H9 (cell line): ENCODE measurements at regions not wholly inside any gene's neighbourhood (a gene's known extent, or its start where the extent isn't known, plus 50 kb on each side); places are given as distances from the start of the nearest gene placed in this dataset.
A peak's percentile ranks its signal among the peaks of the same experiment; 100 is the strongest.

Source experiments
- DNase-seq: peaks from one replicate; pipeline ENCODE4 v3.0.0-alpha.2; 2017
- H2AFZ ChIP-seq: one replicate; pipeline ENCODE4 v1.6.1; 2013; ENCODE audit warnings: mild to moderate bottlenecking, low read length, control low read depth, moderate library complexity
- H2AK5ac ChIP-seq: 2 replicates; pipeline ENCODE4 v1.6.1; 2013; ENCODE audit warnings: low read length, control low read depth, mixed read lengths; ENCODE audit not compliant: insufficient read length
- H2BK120ac ChIP-seq: one replicate; pipeline ENCODE4 v1.6.1; 2013; ENCODE audit warnings: low read depth, mild to moderate bottlenecking, low read length, control low read depth, inconsistent platforms; ENCODE audit not compliant: poor library complexity, severe bottlenecking
- H2BK12ac ChIP-seq: 2 replicates; pipeline ENCODE4 v1.6.1; 2013; ENCODE audit warnings: low read length, control low read depth, mixed read lengths, low read depth; ENCODE audit not compliant: insufficient read length
- H2BK15ac ChIP-seq: 2 replicates; pipeline ENCODE4 v1.6.1; 2013; ENCODE audit warnings: low read depth, low read length, control low read depth
- H2BK20ac ChIP-seq: one replicate; pipeline ENCODE4 v1.6.1; 2013; ENCODE audit warnings: low read depth, mild to moderate bottlenecking, low read length, control low read depth, inconsistent platforms; ENCODE audit not compliant: poor library complexity, severe bottlenecking
- H2BK5ac ChIP-seq: 2 replicates; pipeline ENCODE4 v1.6.1; 2013; ENCODE audit warnings: low read length, control low read depth, mixed read lengths; ENCODE audit not compliant: insufficient read length
- H3K14ac ChIP-seq: 2 replicates; pipeline ENCODE4 v1.6.1; 2013; ENCODE audit warnings: low read length, control low read depth; ENCODE audit not compliant: insufficient read depth
- H3K18ac ChIP-seq: 2 replicates; pipeline ENCODE4 v1.6.1; 2013; ENCODE audit warnings: low read depth, mild to moderate bottlenecking, mixed read lengths, low read length, control low read depth; ENCODE audit not compliant: insufficient read length
- H3K23ac ChIP-seq: 2 replicates; pipeline ENCODE4 v1.6.1; 2013; ENCODE audit warnings: low read length, control low read depth, mixed read lengths, low read depth; ENCODE audit not compliant: insufficient read length
- H3K23me2 ChIP-seq: 2 replicates; pipeline ENCODE4 v1.6.1; 2013; ENCODE audit warnings: low read depth, mild to moderate bottlenecking, mixed read lengths, low read length, control low read depth; ENCODE audit not compliant: insufficient read length, poor library complexity, severe bottlenecking
- H3K27ac ChIP-seq: 2 replicates; pipeline ENCODE4 v1.5.1; 2013; ENCODE audit warnings: low read length, control low read depth, mixed read lengths, low read depth; ENCODE audit not compliant: insufficient read length
- H3K27me3 ChIP-seq: 2 replicates; pipeline ENCODE4 v1.6.1; 2013; ENCODE audit warnings: low read length, control low read depth, inconsistent platforms; ENCODE audit not compliant: insufficient read depth
- H3K4ac ChIP-seq: 2 replicates; pipeline ENCODE4 v1.6.1; 2013; ENCODE audit warnings: low read depth, mild to moderate bottlenecking, control low read depth, inconsistent platforms, low read length, moderate library complexity
- H3K4me1 ChIP-seq: 2 replicates; pipeline ENCODE4 v1.6.1; 2013; ENCODE audit warnings: low read length, control low read depth, inconsistent platforms; ENCODE audit not compliant: insufficient read depth
- H3K4me2 ChIP-seq: 2 replicates; pipeline ENCODE4 v1.6.1; 2013; ENCODE audit warnings: low read length, control low read depth, mixed read lengths; ENCODE audit not compliant: insufficient read length, insufficient read depth
- H3K56ac ChIP-seq: 2 replicates; pipeline ENCODE4 v1.6.1; 2013; ENCODE audit warnings: low read depth, mild to moderate bottlenecking, mixed read lengths, low read length, control low read depth; ENCODE audit not compliant: insufficient read length
- H3K79me1 ChIP-seq: 2 replicates; pipeline ENCODE4 v1.6.1; 2013; ENCODE audit warnings: low read depth, mild to moderate bottlenecking, moderate library complexity, low read length, control low read depth, inconsistent platforms; ENCODE audit not compliant: insufficient read depth, poor library complexity, severe bottlenecking
- H3K79me2 ChIP-seq: 2 replicates; pipeline ENCODE4 v1.6.1; 2013; ENCODE audit warnings: low read length, control low read depth, inconsistent platforms; ENCODE audit not compliant: insufficient read depth
- H3K9ac ChIP-seq: 2 replicates; pipeline ENCODE4 v1.6.1; 2013; ENCODE audit warnings: low read length, control low read depth, mixed read lengths; ENCODE audit not compliant: insufficient read length; ENCODE audit errors: extremely low read depth
- H3K9me3 ChIP-seq: one replicate; pipeline ENCODE4 v1.6.1; 2013; ENCODE audit warnings: low read depth, low read length, inconsistent platforms; ENCODE audit not compliant: control insufficient read depth
- H3T11ph ChIP-seq: one replicate; pipeline ENCODE4 v1.6.1; 2013; ENCODE audit warnings: mild to moderate bottlenecking, low read length, control low read depth, inconsistent platforms
- H4K20me1 ChIP-seq: one replicate; pipeline ENCODE4 v1.6.1; 2013; ENCODE audit not compliant: control insufficient read depth, insufficient read length, insufficient read depth
- H4K5ac ChIP-seq: 2 replicates; pipeline ENCODE4 v1.6.1; 2013; ENCODE audit warnings: low read depth, mild to moderate bottlenecking, mixed read lengths, low read length, control low read depth; ENCODE audit not compliant: insufficient read length
- H4K8ac ChIP-seq: replicated peaks from 2 replicates; pipeline ENCODE4 v1.6.1; 2013; ENCODE audit warnings: low read length, control low read depth, mixed read lengths, low read depth; ENCODE audit not compliant: insufficient read length
- H4K91ac ChIP-seq: 2 replicates; pipeline ENCODE4 v1.6.1; 2013; ENCODE audit warnings: low read depth, mild to moderate bottlenecking, moderate library complexity, mixed read lengths, low read length, control low read depth; ENCODE audit not compliant: insufficient read length
- H3K27ac Mint-ChIP-seq, 3 experiments: 2 replicates in 2 of 3; 3 replicates in 1 of 3; pipeline ENCODE4 v1.8.0; 2020 to 2021; ENCODE audit warnings: mixed read lengths in 3 of 3, mild to moderate bottlenecking in 1 of 3, moderate library complexity in 1 of 3
- H3K27me3 Mint-ChIP-seq: 2 replicates; pipeline ENCODE4 v1.8.0; 2021; ENCODE audit warnings: low read depth, mild to moderate bottlenecking, moderate library complexity, mixed read lengths
- H3K36me3 Mint-ChIP-seq, 3 experiments: 2 replicates in 2 of 3; 3 replicates in 1 of 3; pipeline ENCODE4 v1.8.0; 2020 to 2021; ENCODE audit warnings: low read depth in 3 of 3, mixed read lengths in 3 of 3; ENCODE audit not compliant: insufficient read depth in 1 of 3
- H3K4me1 Mint-ChIP-seq, 2 experiments: 2 replicates each; pipeline ENCODE4 v1.8.0; 2020; ENCODE audit warnings: mixed read lengths in 2 of 2
- H3K4me3 Mint-ChIP-seq, 2 experiments: 2 replicates in 1 of 2; 3 replicates in 1 of 2; pipeline ENCODE4 v1.8.0; 2020 to 2021; ENCODE audit warnings: mild to moderate bottlenecking in 2 of 2, mixed read lengths in 2 of 2, moderate library complexity in 1 of 2
- H3K9me3 Mint-ChIP-seq, 2 experiments: 2 replicates in 1 of 2; 3 replicates in 1 of 2; pipeline ENCODE4 v1.8.0; 2020; ENCODE audit warnings: mild to moderate bottlenecking in 2 of 2, mixed read lengths in 2 of 2, moderate library complexity in 1 of 2
- CTCF ChIP-seq: fragments of 200-600 bp; sonication (generic); conservative IDR thresholded peaks from 3 replicates; pipeline ENCODE4 v1.8.0; 2021; ENCODE audit warnings: antibody characterized with exemption, mild to moderate bottlenecking
- WGBS: extraction: QIAGEN DNeasy Blood & Tissue Kit; methylation state at CpG from one replicate; pipeline ENCODE4 v1.1.7; 2013; ENCODE audit warnings: missing lambda C conversion rate, low lambda C conversion rate, mixed read lengths; ENCODE audit not compliant: insufficient read length; ENCODE audit errors: extremely low coverage; 5-methylcytosine and 5-hydroxymethylcytosine counted together

GRCh38 chr16:54347961-54348360 is 61.4 kb upstream of the IRX3 start:
- Histone ChIP-seq H2BK5ac (no peak overlapping the region), H3K56ac (no peak overlapping the region), H3K27ac (no peak overlapping the region), H3K18ac (no peak overlapping the region), H2AFZ (no peak overlapping the region), H3K79me2 (no peaks in the 10 kb centered on the region), H3K79me1 (no peaks in the 10 kb centered on the region), H3K14ac (no peak overlapping the region; the same call in 1 of the 2 replicates), H2BK12ac (no peak overlapping the region), H4K20me1 (no peaks in the 10 kb centered on the region), H4K91ac (no peak overlapping the region), H4K8ac (no peak overlapping the region), H2BK15ac (peak overlapping the region; percentile 45; the same call in 1 of the 2 replicates), H4K5ac (no peak overlapping the region), H3K9me3 (no peaks in the 10 kb centered on the region), H3K23me2 (no peaks in the 10 kb centered on the region), H3K4me2 (no peak overlapping the region), H2BK20ac (no peak overlapping the region), H2AK5ac (no peak overlapping the region), H3K4ac (no peak overlapping the region), H3T11ph (no peak overlapping the region), H2BK120ac (no peak overlapping the region), H3K27me3 (no peaks in the 10 kb centered on the region), H3K9ac (no peak overlapping the region), H3K4me1 (no peaks in the 10 kb centered on the region), H3K23ac (no peak overlapping the region)
- Mint-ChIP-seq H3K36me3 (no peaks in the 10 kb centered on the region; a peak in 1 of 7 replicates), H3K4me1 (peaks cover 8 to 11% of the 10 kb centered on the region in 2 experiments), H3K27ac (no peak overlapping the region), H3K9me3 (peaks cover 0 to 14% of the 10 kb centered on the region in 2 experiments; a peak in 3 of 5 replicates), H3K4me3 (no peak overlapping the region), H3K27me3 (peaks cover 7% of the 10 kb centered on the region)
- no peak for DNase-seq
- WGBS, result no CpG with 5 or more reads among the region's 1 CpG
- TF ChIP-seq CTCF, result no peak
